NCI-H510A treated with DMSO at 0.1 percent for 48 hours (cell line): ENCODE measurements at regions not wholly inside any gene's neighbourhood (a gene's known extent, or its start where the extent isn't known, plus 50 kb on each side); places are given as distances from the start of the nearest gene placed in this dataset.
A peak's percentile ranks its signal among the peaks of the same experiment; 100 is the strongest.

Experiments used
- DNase-seq: peaks from one replicate; lab custom pipeline; 2025; lab: John Stamatoyannopoulos, UW

GRCh38 chr2:153420394-153420793 is 58.2 kb downstream of the RPRM start:
- no peak for DNase-seq

- no peak for DNase-seq
Observed at GRCh38 chr2:153417077-153417476, 61.5 kb downstream of the RPRM start.

DNA sequence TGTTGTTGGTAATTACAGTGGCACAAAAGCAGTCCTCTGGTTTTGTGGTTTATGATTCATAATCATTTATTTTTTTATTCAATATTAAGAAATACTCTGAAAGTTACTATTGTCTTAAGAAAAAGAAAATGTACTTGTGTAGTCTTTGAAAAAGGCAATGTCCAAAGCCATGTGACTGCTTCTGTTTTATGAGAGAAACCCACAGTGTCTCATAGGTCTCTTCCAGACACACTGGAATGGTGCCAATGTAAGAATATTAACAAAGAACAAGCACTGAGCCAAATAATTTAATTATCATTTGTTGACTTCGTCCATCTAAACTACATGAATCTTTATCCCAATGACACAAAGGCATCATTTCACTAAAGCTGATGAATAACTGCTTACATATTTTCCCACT is 62.5 kb downstream of the RPRM start:
- no peak for DNase-seq

DNA sequence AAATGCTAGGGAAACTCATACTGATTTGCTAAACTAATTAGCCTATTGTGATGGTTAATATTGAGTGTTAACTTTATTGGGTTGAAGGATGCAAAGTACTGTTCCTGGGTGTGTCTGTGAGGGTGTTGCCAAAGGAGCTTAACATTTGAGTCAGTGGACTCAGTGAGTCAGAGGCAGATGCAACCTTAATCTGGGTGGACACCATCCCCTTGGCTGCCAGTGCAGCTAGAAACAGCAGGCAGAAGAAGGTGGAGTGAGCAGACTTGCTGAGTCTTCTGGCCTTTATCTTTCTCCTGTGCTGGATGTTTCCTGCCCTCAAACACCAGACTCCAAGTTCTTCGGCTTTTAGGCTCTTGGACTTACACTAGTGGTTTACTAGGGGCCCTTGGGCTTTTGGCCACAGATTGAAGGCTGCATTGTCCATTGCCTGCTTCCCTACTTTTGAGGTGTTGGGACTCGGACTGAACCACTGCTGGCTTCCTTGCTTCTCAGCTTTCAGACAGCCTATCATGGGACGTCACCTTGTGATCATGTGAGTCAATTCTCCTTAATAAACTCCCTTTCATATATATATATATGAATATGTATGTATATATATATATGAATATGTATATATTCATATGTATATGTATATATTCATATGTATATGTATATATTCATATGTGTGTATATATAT is 69.7 kb downstream of the RPRM start:
- no peak for DNase-seq

GRCh38 chr2:153405196-153405595 is 73.4 kb downstream of the RPRM start:
- DNase-seq: no peak

GRCh38 chr2:153404792-153405191 is 73.8 kb downstream of the RPRM start:
- DNase-seq: peak; percentile 6

- peak; percentile 12 for DNase-seq
Observed at GRCh38 chr2:153403940-153404339, 74.6 kb downstream of the RPRM start.

DNA sequence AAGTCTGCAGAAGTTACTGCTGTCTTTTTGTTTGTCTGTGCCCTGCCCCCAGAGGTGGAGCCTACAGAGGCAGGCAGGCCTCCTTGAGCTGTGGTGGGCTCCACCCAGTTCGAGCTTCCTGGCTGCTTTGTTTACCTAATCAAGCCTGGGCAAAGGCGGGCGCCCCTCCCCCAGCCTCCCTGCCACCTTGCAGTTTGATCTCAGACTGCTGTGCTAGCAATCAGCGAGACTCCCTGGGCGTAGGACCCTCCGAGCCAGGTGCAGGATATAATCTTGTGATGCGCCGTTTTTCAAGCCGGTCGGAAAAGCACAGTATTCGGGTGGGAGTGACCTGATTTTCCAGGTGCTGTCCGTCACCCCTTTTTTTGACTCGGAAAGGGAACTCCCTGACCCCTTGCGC is 75.2 kb downstream of the RPRM start:
- DNase-seq: peak; percentile 4

DNA sequence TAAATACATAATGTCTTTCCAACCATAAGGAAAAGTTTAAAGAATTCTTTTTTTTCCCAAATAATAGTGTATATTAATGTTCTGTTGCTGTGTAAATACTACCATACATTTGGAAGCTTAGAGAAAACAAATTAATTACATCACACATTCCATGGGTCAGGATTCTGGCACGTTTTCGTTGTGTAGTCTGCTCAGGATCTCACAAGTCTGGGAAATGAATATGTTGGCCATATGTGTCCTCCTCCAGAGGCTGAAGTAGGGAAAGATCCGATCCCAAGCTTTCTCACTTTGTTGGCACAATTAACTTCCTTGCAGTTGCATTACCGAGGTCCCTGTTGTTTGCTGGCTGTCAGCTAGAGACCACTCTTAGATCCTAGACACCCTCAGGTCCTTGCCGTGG is 83.9 kb downstream of the RPRM start:
- DNase-seq: no peak

GRCh38 chr2:153394247-153394646 is 84.3 kb downstream of the RPRM start:
- no peak for DNase-seq

DNA sequence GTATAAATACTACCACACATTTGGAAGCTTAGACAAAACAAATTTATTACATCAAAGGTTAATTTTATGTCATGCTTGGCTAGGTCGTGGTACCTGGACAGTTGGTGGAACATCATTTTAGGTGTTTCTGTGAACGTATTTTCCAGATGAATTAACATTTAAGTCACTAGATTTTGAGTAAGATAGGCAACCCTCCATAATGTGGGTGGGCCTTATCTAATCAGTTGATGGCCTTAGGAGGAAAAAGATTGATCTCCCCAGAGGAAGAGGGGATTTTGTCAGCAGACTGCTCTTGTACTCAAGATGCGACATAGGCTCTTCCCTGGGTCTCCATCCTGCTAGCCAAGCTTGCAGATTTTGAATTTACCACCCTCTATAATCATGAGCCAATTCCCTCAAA is 85.0 kb downstream of the RPRM start:
- DNase-seq: no peak

- no peak for DNase-seq
Observed at GRCh38 chr2:153391131-153391530, 87.4 kb downstream of the RPRM start.

- no peak for DNase-seq
Observed at GRCh38 chr2:153388246-153388645, 90.3 kb downstream of the RPRM start.

GRCh38 chr2:153387203-153387602 is 91.4 kb downstream of the RPRM start:
- DNase-seq: no peak

- no peak for DNase-seq
Observed at GRCh38 chr2:153386481-153386897, 92.1 kb downstream of the RPRM start.

DNA sequence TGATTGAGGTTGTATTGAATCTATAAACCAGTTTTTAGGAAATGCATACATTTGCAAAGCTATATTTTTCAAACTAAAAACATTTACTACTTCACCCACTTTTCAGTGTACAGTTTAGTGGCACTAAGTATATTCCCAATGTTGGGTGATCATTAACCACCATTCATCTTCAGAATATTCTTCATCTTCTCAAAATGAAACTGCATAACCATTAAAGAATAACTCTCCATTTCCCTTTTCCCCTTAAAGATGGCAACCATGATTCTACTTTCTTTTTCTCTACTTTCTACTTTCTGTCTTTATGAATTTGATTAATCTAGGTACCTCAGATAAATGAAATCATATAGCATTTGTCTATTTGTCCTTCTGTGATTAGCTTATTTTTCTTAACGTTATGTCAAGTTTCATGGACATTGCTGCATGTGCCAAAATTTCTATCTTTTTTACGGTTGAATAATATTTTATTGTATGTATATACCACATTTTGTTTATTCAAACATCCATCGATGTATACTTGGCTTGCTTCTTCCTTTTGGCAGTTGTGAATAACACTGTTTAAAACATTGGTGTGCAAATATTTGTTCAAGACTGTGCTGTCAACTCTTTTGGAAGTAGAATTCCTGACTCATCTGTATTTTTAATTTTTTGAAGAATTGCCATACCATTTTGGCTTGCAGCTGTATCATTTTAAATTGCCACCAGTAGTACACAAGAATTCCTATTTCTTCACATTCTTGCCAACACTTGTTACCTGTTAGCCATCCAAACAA is 104.9 kb downstream of the RPRM start:
- no peak for DNase-seq

DNA sequence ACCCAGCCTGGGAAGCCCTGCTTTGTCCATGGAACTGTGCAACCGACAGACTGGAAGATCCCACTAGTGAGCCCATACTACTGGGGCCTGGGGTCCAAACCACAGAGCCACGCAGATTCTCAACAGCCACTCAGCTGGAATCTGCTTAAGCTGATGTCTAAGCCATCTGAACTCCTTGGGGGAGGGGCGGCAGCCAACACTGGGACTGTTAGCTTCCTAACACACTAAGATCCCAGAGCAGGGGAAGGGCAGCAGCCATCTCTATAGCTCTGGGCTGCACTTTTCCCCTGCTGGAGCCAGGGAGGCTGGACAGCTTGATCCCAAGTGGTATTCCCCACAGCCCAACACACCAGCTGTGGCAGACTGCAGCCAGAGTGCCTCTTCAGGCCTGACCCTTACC is 118.3 kb downstream of the RPRM start:
- DNase-seq: no peak

GRCh38 chr2:153354377-153354776 is 124.2 kb downstream of the RPRM start:
- no peak for DNase-seq

DNA sequence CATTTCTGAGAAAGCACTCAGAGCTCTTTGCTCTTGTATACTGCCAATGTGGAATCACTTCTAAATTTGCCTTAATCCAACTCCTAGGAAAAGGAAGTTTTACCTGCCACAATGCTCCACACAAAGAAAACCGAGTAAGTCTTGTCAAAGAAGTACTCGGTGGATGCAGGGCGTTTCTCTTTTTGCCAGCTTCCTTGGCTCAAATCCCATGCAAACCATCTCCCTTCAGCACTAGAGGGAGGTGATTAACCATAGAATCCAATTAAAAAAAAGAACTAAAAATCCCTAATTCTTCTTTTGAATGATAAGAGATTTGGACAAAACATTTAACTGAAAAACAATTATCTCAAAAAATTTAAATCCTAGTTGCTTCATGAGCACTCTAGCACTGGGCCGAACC is 129.0 kb downstream of the RPRM start:
- no peak for DNase-seq

- DNase-seq: no peak
Observed at GRCh38 chr2:153347818-153348495, 130.6 kb downstream of the RPRM start.

- DNase-seq: no peak
Observed at GRCh38 chr2:153320879-153321278, 157.7 kb downstream of the RPRM start.

- no peak for DNase-seq
Observed at GRCh38 chr2:153311432-153311831, 167.1 kb downstream of the RPRM start.

DNA sequence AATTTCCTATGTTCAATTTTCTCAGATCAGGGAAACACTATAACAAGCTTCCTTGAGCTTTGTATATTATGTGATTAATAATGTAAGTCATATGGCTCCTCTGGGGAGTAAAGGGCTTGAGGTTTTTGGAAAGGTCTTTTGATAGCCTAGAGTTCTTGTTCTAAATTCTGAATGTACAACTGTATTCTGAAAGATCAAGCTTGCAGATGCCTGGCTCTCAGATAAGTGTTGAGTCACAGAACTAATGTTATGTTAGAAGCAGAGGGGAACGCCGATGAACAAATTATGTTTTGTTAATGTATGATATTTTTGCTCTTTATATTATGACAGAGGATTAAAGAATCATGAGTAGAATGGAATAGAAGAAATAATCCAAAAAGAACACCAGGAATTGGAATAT is 170.1 kb downstream of the RPRM start:
- DNase-seq: no peak
